ENCODE measurements at regions not wholly inside any gene's neighbourhood (a gene's known extent, or its start where the extent isn't known, plus 50 kb on each side); places are given as distances from the start of the nearest gene placed in this dataset.

DNA sequence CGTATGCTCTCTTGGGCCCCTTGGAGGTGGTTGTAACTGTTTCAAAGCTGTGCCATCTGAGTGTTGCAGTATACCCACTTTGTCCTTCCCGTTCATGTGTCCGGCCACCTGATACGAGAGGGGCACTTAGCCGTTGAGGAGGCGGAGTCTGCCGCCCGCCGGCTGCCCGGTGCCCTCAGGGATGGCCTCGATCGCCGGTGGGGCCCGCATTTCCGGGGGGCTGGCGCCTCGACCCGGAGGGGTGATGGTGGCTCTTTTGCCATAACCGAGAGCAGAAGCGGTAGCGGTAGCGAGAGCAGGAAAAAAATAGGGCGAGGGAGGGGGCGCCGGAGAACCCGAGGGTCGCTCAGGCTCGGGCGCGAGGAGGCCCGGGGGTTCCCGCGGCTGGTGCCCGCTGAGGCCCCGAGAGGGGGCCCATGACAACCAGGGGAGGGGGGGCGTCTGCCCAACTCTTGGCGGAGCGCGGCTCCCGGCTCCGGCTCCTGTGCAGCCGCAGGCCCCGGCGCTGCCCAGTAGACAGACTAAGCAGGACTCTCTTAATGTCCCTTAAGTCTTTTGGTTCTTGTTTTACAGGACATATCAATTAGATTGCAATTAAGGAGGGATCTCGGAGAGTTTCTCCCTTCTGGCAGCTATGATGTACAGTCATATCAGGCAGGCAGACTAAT lies 342.7 kb upstream of the SGCG start:
- TF ChIP-seq CTCF (IDR thresholded peaks at IDR 0.05; ENCODE audit: insufficient read depth, low read depth, low read length), result no peak
- TF ChIP-seq EZH2 (IDR thresholded peaks at IDR 0.05; ENCODE audit: insufficient read depth, low read length), result no peak
